ENCODE measurements at regions not wholly inside any gene's neighbourhood (a gene's known extent, or its start where the extent isn't known, plus 50 kb on each side); places are given as distances from the start of the nearest gene placed in this dataset.

DNA sequence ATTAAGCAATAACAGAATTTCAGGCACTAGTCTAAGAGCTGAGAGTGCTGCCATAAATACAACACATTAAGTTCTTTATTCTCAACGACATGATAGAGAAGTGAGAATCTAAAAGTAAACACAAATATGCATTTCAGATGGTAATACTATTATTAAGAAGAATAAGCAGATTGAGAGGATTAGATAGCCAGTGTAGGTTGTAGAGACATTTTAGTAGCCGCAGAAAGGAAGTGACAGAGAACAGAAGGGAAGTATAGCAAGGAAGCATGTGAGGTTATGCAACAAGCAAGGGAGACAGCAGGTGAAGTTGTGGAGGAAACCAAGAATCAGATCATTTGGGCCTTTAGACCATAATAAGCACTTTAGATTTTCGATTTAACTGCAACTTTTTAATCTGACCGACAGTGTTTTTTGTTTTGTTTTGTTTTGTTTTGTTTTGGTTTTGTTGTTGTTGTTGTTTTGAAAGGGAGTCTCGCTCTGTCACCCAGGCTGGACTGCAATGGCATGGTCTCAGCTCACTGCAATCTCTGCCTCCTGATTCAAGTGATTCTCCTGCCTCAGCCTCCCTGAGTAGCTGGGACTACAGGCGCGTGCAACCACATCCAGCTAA lies 737.0 kb upstream of the ADGRB3 start:
- TF ChIP-seq, protein P1, sequence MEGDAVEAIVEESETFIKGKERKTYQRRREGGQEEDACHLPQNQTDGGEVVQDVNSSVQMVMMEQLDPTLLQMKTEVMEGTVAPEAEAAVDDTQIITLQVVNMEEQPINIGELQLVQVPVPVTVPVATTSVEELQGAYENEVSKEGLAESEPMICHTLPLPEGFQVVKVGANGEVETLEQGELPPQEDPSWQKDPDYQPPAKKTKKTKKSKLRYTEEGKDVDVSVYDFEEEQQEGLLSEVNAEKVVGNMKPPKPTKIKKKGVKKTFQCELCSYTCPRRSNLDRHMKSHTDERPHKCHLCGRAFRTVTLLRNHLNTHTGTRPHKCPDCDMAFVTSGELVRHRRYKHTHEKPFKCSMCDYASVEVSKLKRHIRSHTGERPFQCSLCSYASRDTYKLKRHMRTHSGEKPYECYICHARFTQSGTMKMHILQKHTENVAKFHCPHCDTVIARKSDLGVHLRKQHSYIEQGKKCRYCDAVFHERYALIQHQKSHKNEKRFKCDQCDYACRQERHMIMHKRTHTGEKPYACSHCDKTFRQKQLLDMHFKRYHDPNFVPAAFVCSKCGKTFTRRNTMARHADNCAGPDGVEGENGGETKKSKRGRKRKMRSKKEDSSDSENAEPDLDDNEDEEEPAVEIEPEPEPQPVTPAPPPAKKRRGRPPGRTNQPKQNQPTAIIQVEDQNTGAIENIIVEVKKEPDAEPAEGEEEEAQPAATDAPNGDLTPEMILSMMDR (IDR thresholded peaks at IDR 0.05; ENCODE audit: borderline replicate concordance, insufficient read depth, low read depth, low read length): no peak
- H3K4me3 ChIP-seq (ENCODE audit: low read depth, low read length): no peak overlapping the region

DNA sequence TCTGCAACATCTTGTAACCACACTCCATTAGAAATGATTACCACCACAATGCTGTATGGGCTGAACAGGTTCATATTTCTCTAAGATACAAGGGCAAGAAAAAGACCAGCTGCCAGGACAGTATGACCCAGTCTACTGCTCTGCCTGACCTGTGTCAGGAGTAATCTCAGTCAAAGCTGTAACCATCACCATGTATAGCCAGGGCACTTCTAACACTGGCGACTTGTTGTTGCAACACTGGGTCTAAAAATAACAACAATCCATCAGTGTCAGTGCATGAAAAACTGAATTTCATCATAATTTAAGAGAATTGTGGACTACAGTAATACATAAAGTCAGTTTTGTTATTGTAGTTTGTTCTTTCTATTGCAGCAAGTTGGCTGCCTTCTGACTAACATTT lies 738.6 kb upstream of the ADGRB3 start:
- TF ChIP-seq, protein P1 (IDR thresholded peaks at IDR 0.05; ENCODE audit: borderline replicate concordance, insufficient read depth, low read depth, low read length): no peak
- H3K4me3 ChIP-seq (ENCODE audit: low read depth, low read length): no peak overlapping the region

DNA sequence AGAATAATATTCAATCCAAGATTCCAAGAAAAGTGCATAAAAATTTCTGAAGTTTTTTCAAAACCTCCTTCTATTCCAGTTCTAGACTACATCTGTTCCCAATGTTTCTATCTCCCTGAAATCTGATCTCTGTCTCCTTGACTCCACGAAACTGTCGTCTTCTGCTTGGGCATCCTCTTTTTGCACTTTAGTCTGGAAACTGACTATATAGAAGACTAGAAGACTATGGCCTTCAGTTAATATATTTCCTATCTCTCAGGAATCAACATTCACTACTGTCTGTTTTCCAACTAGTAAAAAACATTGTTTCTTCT lies 745.4 kb upstream of the ADGRB3 start:
- H3K4me3 ChIP-seq (ENCODE audit: low read depth, low read length): no peak overlapping the region
- TF ChIP-seq, protein P1 (IDR thresholded peaks at IDR 0.05; ENCODE audit: borderline replicate concordance, insufficient read depth, low read depth, low read length): no peak

DNA sequence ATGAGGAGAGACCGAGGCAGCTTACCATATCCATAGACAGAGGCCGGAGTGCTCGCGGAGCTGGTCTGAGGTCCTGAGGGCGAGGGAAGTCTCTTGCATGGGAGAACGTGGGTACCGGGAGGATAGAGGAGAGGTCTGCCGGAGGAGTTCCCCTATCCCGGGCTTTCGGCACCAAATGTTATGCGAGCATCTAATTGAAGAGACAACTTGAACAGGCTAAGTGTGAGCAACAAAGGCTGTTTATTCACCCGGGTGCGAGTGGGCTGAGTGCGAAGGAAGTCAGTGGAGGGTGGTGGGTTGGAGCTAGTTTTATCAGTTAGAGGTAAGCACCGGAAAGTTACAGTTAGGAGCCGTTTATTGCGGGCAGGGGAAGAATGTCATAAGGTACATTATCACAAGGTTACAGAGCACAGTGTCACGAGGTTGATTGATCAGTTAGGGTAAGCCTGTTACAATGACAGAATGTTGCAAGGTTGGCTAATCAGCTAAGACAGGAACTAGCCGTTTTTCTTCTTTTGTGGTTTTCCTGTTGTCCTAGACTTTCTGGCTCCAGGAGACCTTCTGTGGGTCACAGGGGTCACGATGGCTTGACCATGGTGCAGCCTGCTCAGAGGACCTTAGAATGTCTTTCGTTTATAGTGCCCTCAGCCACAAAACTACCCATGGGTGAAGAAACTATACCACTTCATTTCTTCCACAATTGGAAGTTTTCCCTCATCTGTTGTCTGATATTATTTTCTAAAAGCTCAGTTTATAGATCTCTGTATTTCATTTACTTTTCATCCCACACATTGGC lies 746.0 kb upstream of the ADGRB3 start:
- no peak overlapping the region for H3K4me3 ChIP-seq (ENCODE audit: low read depth, low read length)
- TF ChIP-seq, protein P1 (IDR thresholded peaks at IDR 0.05; ENCODE audit: borderline replicate concordance, insufficient read depth, low read depth, low read length): no peak

DNA sequence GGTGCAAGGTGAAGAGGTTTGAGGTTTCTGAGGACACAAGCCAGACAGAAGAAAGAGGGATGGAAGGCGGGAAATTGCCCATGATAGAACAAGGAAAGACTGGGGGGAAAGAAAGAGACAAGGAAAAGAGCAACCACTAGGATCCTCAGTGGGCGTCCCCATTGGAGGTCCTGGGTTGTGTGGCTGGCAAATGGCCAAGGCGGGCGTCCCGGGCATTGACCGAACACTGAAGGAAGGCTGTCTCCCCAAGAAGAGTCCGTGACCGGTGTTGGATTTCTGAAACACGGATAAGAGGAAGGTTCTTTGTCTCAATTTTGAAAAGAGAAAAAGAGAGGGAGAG lies 746.6 kb upstream of the ADGRB3 start:
- no peak overlapping the region for H3K4me3 ChIP-seq (ENCODE audit: low read depth, low read length)
- TF ChIP-seq, protein P1 (IDR thresholded peaks at IDR 0.05; ENCODE audit: borderline replicate concordance, insufficient read depth, low read depth, low read length): no peak

DNA sequence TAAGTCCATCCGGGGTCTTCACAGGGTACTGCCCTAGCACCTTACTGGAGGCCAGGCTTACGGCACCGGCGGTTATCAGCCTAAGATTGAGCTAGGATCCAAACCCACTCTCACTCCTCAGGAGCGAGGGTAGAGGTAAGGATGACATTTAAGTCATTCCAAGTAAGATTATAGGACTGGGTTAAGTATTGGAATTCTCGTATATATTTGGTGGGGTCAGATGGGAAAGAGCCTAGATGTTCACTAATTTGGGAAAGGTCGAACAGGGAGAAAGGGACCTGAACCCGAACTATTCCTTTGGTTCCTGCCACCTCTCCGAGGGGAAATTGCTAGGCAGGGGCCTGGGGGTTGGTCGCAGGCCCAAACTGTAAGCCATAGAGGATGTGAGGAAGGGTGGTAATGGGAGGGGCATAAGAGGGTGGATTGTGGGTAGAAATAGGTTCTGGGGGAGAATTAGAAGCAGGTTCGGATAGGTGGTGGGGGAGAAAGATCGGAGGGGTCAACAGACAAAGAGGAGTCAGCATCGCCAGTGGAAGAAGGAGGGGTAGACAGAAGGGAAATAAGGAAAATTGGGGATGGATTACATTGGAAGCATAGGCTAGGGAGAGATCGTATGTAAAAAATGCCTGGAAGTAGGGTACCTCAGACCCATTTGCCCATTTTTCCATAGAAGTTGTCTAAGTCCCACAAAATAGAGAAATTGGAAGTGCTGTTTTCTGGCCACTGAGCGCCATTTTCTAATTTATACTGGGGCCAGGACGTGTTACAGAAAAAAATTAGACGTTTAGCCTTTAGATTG lies 747.1 kb upstream of the ADGRB3 start:
- H3K4me3 ChIP-seq (ENCODE audit: low read depth, low read length): no peak overlapping the region
- TF ChIP-seq, protein P1 (IDR thresholded peaks at IDR 0.05; ENCODE audit: borderline replicate concordance, insufficient read depth, low read depth, low read length): no peak

All from GM12875 (cell line).